ENCODE measurements at regions not wholly inside any gene's neighbourhood (a gene's known extent, or its start where the extent isn't known, plus 50 kb on each side); places are given as distances from the start of the nearest gene placed in this dataset.

DNA sequence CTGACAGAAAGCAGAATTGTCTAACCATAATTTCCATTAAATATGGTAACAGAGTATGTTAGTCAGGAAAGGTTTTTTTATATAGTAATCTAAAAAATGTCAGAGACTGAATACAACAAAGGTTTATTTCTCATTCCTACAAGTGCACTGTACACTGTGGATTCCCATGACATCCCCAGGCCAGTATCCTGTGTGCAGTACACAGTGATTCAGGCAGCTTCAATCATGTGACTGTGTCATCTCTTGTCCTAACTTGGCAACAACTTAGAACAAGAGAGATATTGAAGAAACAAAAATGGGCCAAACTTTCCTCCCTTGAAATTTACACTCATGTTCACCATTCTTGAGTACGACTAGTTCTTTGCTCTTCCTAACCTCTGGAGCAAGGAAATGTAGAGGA, 189.8 kb upstream of the SEMA3A start:
- H3K4me3 Mint-ChIP-seq, result no peak overlapping the region
- no peak overlapping the region for H3K27ac ChIP-seq (ENCODE audit: low read depth)
- no peaks in the 10 kb centered on the region for H3K36me3 ChIP-seq (ENCODE audit: insufficient read depth)
- no peak overlapping the region for H3K4me3 ChIP-seq
- no peaks in the 10 kb centered on the region for H3K36me3 Mint-ChIP-seq (ENCODE audit: low read depth)
- H3K79me2 ChIP-seq (replicated peaks; ENCODE audit: insufficient read depth), result no peaks in the 10 kb centered on the region
- H3K4me1 Mint-ChIP-seq, result no peaks in the 10 kb centered on the region
- no peaks in the 10 kb centered on the region for H3K4me1 ChIP-seq (ENCODE audit: insufficient read depth)
- TF ChIP-seq EZH2phosphoT487 (IDR thresholded peaks at IDR 0.05; ENCODE audit: unreplicated experiment) (no peak), EZH2 (IDR thresholded peaks at IDR 0.05; ENCODE audit: low read depth, unreplicated experiment) (no peak), CREB1 (CRISPR knock-in tag; IDR thresholded peaks at IDR 0.05; ENCODE audit: low read depth) (no peak), ZNF114 (CRISPR knock-in tag; IDR thresholded peaks at IDR 0.05) (no peak)
- TF ChIP-seq, protein P1, sequence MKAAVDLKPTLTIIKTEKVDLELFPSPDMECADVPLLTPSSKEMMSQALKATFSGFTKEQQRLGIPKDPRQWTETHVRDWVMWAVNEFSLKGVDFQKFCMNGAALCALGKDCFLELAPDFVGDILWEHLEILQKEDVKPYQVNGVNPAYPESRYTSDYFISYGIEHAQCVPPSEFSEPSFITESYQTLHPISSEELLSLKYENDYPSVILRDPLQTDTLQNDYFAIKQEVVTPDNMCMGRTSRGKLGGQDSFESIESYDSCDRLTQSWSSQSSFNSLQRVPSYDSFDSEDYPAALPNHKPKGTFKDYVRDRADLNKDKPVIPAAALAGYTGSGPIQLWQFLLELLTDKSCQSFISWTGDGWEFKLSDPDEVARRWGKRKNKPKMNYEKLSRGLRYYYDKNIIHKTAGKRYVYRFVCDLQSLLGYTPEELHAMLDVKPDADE (IDR thresholded peaks at IDR 0.05), result no peak
- TF ChIP-seq, protein P2, sequence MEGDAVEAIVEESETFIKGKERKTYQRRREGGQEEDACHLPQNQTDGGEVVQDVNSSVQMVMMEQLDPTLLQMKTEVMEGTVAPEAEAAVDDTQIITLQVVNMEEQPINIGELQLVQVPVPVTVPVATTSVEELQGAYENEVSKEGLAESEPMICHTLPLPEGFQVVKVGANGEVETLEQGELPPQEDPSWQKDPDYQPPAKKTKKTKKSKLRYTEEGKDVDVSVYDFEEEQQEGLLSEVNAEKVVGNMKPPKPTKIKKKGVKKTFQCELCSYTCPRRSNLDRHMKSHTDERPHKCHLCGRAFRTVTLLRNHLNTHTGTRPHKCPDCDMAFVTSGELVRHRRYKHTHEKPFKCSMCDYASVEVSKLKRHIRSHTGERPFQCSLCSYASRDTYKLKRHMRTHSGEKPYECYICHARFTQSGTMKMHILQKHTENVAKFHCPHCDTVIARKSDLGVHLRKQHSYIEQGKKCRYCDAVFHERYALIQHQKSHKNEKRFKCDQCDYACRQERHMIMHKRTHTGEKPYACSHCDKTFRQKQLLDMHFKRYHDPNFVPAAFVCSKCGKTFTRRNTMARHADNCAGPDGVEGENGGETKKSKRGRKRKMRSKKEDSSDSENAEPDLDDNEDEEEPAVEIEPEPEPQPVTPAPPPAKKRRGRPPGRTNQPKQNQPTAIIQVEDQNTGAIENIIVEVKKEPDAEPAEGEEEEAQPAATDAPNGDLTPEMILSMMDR (conservative IDR thresholded peaks at IDR 0.05; ENCODE audit: low read depth in 2 of 2), result no peak
- TF ChIP-seq, protein P3, sequence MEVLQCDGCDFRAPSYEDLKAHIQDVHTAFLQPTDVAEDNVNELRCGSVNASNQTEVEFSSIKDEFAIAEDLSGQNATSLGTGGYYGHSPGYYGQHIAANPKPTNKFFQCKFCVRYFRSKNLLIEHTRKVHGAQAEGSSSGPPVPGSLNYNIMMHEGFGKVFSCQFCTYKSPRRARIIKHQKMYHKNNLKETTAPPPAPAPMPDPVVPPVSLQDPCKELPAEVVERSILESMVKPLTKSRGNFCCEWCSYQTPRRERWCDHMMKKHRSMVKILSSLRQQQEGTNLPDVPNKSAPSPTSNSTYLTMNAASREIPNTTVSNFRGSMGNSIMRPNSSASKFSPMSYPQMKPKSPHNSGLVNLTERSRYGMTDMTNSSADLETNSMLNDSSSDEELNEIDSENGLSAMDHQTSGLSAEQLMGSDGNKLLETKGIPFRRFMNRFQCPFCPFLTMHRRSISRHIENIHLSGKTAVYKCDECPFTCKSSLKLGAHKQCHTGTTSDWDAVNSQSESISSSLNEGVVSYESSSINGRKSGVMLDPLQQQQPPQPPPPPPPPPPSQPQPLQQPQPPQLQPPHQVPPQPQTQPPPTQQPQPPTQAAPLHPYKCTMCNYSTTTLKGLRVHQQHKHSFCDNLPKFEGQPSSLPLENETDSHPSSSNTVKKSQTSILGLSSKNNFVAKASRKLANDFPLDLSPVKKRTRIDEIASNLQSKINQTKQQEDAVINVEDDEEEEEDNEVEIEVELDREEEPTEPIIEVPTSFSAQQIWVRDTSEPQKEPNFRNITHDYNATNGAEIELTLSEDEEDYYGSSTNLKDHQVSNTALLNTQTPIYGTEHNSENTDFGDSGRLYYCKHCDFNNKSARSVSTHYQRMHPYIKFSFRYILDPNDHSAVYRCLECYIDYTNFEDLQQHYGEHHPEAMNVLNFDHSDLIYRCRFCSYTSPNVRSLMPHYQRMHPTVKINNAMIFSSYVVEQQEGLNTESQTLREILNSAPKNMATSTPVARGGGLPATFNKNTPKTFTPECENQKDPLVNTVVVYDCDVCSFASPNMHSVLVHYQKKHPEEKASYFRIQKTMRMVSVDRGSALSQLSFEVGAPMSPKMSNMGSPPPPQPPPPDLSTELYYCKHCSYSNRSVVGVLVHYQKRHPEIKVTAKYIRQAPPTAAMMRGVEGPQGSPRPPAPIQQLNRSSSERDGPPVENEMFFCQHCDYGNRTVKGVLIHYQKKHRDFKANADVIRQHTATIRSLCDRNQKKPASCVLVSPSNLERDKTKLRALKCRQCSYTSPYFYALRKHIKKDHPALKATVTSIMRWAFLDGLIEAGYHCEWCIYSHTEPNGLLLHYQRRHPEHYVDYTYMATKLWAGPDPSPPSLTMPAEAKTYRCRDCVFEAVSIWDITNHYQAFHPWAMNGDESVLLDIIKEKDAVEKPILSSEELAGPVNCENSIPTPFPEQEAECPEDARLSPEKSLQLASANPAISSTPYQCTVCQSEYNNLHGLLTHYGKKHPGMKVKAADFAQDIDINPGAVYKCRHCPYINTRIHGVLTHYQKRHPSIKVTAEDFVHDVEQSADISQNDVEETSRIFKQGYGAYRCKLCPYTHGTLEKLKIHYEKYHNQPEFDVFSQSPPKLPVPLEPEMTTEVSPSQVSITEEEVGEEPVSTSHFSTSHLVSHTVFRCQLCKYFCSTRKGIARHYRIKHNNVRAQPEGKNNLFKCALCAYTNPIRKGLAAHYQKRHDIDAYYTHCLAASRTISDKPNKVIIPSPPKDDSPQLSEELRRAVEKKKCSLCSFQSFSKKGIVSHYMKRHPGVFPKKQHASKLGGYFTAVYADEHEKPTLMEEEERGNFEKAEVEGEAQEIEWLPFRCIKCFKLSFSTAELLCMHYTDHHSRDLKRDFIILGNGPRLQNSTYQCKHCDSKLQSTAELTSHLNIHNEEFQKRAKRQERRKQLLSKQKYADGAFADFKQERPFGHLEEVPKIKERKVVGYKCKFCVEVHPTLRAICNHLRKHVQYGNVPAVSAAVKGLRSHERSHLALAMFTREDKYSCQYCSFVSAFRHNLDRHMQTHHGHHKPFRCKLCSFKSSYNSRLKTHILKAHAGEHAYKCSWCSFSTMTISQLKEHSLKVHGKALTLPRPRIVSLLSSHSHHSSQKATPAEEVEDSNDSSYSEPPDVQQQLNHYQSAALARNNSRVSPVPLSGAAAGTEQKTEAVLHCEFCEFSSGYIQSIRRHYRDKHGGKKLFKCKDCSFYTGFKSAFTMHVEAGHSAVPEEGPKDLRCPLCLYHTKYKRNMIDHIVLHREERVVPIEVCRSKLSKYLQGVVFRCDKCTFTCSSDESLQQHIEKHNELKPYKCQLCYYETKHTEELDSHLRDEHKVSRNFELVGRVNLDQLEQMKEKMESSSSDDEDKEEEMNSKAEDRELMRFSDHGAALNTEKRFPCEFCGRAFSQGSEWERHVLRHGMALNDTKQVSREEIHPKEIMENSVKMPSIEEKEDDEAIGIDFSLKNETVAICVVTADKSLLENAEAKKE (CRISPR knock-in tag; IDR thresholded peaks at IDR 0.05), result no peak
- TF ChIP-seq, protein P4, sequence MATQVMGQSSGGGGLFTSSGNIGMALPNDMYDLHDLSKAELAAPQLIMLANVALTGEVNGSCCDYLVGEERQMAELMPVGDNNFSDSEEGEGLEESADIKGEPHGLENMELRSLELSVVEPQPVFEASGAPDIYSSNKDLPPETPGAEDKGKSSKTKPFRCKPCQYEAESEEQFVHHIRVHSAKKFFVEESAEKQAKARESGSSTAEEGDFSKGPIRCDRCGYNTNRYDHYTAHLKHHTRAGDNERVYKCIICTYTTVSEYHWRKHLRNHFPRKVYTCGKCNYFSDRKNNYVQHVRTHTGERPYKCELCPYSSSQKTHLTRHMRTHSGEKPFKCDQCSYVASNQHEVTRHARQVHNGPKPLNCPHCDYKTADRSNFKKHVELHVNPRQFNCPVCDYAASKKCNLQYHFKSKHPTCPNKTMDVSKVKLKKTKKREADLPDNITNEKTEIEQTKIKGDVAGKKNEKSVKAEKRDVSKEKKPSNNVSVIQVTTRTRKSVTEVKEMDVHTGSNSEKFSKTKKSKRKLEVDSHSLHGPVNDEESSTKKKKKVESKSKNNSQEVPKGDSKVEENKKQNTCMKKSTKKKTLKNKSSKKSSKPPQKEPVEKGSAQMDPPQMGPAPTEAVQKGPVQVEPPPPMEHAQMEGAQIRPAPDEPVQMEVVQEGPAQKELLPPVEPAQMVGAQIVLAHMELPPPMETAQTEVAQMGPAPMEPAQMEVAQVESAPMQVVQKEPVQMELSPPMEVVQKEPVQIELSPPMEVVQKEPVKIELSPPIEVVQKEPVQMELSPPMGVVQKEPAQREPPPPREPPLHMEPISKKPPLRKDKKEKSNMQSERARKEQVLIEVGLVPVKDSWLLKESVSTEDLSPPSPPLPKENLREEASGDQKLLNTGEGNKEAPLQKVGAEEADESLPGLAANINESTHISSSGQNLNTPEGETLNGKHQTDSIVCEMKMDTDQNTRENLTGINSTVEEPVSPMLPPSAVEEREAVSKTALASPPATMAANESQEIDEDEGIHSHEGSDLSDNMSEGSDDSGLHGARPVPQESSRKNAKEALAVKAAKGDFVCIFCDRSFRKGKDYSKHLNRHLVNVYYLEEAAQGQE (IDR thresholded peaks at IDR 0.05; ENCODE audit: unreplicated experiment), result no peak
- H3K27ac Mint-ChIP-seq, result no peak overlapping the region
- H3K27me3 Mint-ChIP-seq (ENCODE audit: insufficient read depth, low read depth, poor library complexity), result no peaks in the 10 kb centered on the region
- DNase-seq (ENCODE audit: low spot score), result no peak
- H2AFZ ChIP-seq, result 0 out of 2 replicates have a peak overlapping the region, but pooled peaks have one; percentile 20
- no peaks in the 10 kb centered on the region for H3F3A ChIP-seq (replicated peaks; ENCODE audit: low read depth)
- no peak for ATAC-seq
- H3K9me2 ChIP-seq (ENCODE audit: insufficient read depth), result peaks cover 2% of the 10 kb centered on the region; the same call in 1 of the 2 replicates
- no peaks in the 10 kb centered on the region for H3K9me3 Mint-ChIP-seq
- no peak overlapping the region for H3K4me2 ChIP-seq
- H3K27me3 ChIP-seq (ENCODE audit: insufficient read depth), result no peaks in the 10 kb centered on the region
- H4K20me1 ChIP-seq (replicated peaks; ENCODE audit: insufficient read depth), result no peaks in the 10 kb centered on the region

Measured in GM23338 (cell line).